Effector CD8-positive, alpha-beta T cell (primary cell): ENCODE measurements at regions not wholly inside any gene's neighbourhood (a gene's known extent, or its start where the extent isn't known, plus 50 kb on each side); places are given as distances from the start of the nearest gene placed in this dataset.
"Not testable (repeated sequence)": the region's sequence is repeated elsewhere in the genome, so short reads cannot be mapped to it uniquely, and the experiment has no call there.

ENCODE experiments used
- DNase-seq: peaks from one replicate; lab custom pipeline; 2025; lab: John Stamatoyannopoulos, UW

- no peak for DNase-seq
Observed at GRCh38 chr21:15433091-15433490, 296.7 kb upstream of the USP25 start.

- no peak for DNase-seq
Observed at GRCh38 chr21:15434163-15434905, 295.4 kb upstream of the USP25 start.

GRCh38 chr21:15436031-15436430, 293.8 kb upstream of the USP25 start:
- DNase-seq, result no peak

- DNase-seq, result no peak
Observed at GRCh38 chr21:15437883-15438282, 291.9 kb upstream of the USP25 start.

GRCh38 chr21:15439726-15440125, 290.1 kb upstream of the USP25 start:
- no peak for DNase-seq

- no peak for DNase-seq
Observed at GRCh38 chr21:15441060-15441493, 288.7 kb upstream of the USP25 start.

- DNase-seq, result no peak
Observed at GRCh38 chr21:15441992-15442391, 287.8 kb upstream of the USP25 start.

GRCh38 chr21:15442743-15443469, 286.9 kb upstream of the USP25 start:
- DNase-seq, result no peak

- no peak for DNase-seq
Observed at GRCh38 chr21:15443740-15444117, 286.1 kb upstream of the USP25 start.

GRCh38 chr21:15444118-15444960, 285.4 kb upstream of the USP25 start:
- DNase-seq, result no peak

- no peak for DNase-seq
Observed at GRCh38 chr21:15445327-15445726, 284.5 kb upstream of the USP25 start.

- no peak for DNase-seq
Observed at GRCh38 chr21:15446223-15446622, 283.6 kb upstream of the USP25 start.

- DNase-seq, result no peak
Observed at GRCh38 chr21:15449556-15449955, 280.2 kb upstream of the USP25 start.

GRCh38 chr21:15453261-15453660, 276.5 kb upstream of the USP25 start:
- DNase-seq, result no peak

GRCh38 chr21:15453785-15454184, 276.0 kb upstream of the USP25 start:
- not testable (repeated sequence) for DNase-seq

- DNase-seq, result not testable (repeated sequence)
Observed at GRCh38 chr21:15454931-15455330, 274.9 kb upstream of the USP25 start.

- DNase-seq, result no peak
Observed at GRCh38 chr21:15455819-15456462, 273.8 kb upstream of the USP25 start.

- no peak for DNase-seq
Observed at GRCh38 chr21:15457965-15458364, 271.8 kb upstream of the USP25 start.

GRCh38 chr21:15462092-15462491, 267.7 kb upstream of the USP25 start:
- DNase-seq, result no peak

- no peak for DNase-seq
Observed at GRCh38 chr21:15466329-15466728, 263.5 kb upstream of the USP25 start.

GRCh38 chr21:15468368-15468767, 261.4 kb upstream of the USP25 start:
- DNase-seq, result no peak
